ENCODE measurements at regions not wholly inside any gene's neighbourhood (a gene's known extent, or its start where the extent isn't known, plus 50 kb on each side); places are given as distances from the start of the nearest gene placed in this dataset.

DNA sequence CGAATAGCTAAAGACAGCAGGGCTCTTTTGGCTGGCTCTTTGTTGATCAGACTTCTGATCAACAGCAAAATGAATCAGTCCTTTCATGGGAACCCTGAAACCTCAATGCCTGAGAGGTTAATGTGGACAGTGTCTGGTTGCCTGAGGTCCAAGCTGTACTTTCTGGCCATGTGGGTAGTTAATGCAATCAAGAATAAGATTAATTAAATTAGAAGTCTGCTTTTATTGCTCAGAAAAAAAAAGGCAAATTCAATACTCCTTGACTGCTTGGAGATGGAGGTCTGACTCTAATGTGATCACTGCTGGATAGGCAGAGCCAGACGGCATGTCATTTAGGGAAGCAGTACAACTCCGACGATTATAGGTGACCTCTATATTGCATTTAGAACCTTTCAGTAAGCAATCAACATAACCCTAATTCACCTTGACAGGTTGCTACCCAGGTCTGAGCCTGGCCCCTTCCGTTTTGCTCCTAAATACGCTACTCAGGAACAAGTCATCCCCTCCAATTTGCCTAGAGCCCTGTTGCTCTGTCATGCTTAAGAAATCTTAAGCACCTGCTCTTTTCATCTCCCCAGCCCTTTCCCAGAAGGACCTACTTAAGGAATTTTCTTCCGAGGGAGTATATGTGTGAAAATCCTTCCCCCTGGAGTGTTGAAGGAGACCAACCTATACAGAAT, 370.0 kb upstream of the SPTLC3 start:
- no peak for DNase-seq (ENCODE audit: low read depth in 2 of 2)
- Histone ChIP-seq H4K20me1 (ENCODE audit: control insufficient read depth, extremely low read depth, insufficient read depth, low read length) (no peaks in the 10 kb centered on the region), H3K4me1 (ENCODE audit: control insufficient read depth, extremely low read depth, insufficient read depth, low read length) (no peaks in the 10 kb centered on the region), H3K4me2 (ENCODE audit: extremely low read depth, insufficient read depth, low read length) (no peak overlapping the region), H3K27ac (ENCODE audit: insufficient read depth, low read length) (no peak overlapping the region), H3K79me2 (ENCODE audit: control insufficient read depth, insufficient read depth, low read length) (no peaks in the 10 kb centered on the region), H3K36me3 (ENCODE audit: control insufficient read depth, insufficient read depth, low read length) (no peaks in the 10 kb centered on the region), H3K9ac (ENCODE audit: insufficient read depth, low read length) (no peak overlapping the region), H3K9me3 (ENCODE audit: control insufficient read depth, insufficient read depth, low read depth, low read length) (no peaks in the 10 kb centered on the region), H3K4me3 (replicated peaks in 1 of 4; ENCODE audit: control extremely low read depth in 1 of 4, insufficient read depth in 1 of 4, low read depth in 3 of 4, low read length in 4 of 4) (no peak overlapping the region), H3K27me3 (ENCODE audit: control insufficient read depth, insufficient read depth, low read length) (no peaks in the 10 kb centered on the region), H2AFZ (ENCODE audit: low read length) (no peak overlapping the region)
- TF ChIP-seq, protein P1, sequence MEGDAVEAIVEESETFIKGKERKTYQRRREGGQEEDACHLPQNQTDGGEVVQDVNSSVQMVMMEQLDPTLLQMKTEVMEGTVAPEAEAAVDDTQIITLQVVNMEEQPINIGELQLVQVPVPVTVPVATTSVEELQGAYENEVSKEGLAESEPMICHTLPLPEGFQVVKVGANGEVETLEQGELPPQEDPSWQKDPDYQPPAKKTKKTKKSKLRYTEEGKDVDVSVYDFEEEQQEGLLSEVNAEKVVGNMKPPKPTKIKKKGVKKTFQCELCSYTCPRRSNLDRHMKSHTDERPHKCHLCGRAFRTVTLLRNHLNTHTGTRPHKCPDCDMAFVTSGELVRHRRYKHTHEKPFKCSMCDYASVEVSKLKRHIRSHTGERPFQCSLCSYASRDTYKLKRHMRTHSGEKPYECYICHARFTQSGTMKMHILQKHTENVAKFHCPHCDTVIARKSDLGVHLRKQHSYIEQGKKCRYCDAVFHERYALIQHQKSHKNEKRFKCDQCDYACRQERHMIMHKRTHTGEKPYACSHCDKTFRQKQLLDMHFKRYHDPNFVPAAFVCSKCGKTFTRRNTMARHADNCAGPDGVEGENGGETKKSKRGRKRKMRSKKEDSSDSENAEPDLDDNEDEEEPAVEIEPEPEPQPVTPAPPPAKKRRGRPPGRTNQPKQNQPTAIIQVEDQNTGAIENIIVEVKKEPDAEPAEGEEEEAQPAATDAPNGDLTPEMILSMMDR (conservative IDR thresholded peaks at IDR 0.05 in 1 of 2, IDR thresholded peaks at IDR 0.05 in 1 of 2; ENCODE audit: low read depth in 1 of 2, low read length in 2 of 2), result no peak
- TF ChIP-seq EZH2 (IDR thresholded peaks at IDR 0.05; ENCODE audit: low read length, missing control alignments), result no peak

DNA sequence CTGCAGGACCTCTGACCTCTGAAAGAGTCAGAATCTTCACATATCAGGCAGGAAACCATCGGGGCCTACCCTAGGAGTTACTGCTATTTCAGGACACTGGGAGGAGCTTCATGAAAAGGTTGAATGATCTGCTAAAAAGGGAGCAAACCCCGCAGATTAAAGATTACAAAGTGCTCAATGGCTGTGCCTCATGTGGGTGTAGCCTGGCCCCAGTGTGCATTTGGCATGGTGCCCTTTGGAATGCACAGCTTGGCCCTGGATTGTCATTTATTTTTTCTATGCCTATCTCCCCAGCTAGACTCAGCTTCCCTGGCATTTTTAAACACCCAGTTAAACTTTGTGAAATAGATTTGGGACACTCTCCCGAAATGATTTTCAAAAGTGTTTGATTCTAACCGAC, 368.5 kb upstream of the SPTLC3 start:
- Histone ChIP-seq H3K36me3 (ENCODE audit: control insufficient read depth, insufficient read depth, low read length) (no peaks in the 10 kb centered on the region), H3K4me1 (ENCODE audit: control insufficient read depth, extremely low read depth, insufficient read depth, low read length) (no peaks in the 10 kb centered on the region), H3K9ac (ENCODE audit: insufficient read depth, low read length) (no peak overlapping the region), H3K9me3 (ENCODE audit: control insufficient read depth, insufficient read depth, low read depth, low read length) (no peaks in the 10 kb centered on the region), H3K79me2 (ENCODE audit: control insufficient read depth, insufficient read depth, low read length) (no peaks in the 10 kb centered on the region), H3K27me3 (ENCODE audit: control insufficient read depth, insufficient read depth, low read length) (no peaks in the 10 kb centered on the region), H4K20me1 (ENCODE audit: control insufficient read depth, extremely low read depth, insufficient read depth, low read length) (no peaks in the 10 kb centered on the region), H3K4me2 (ENCODE audit: extremely low read depth, insufficient read depth, low read length) (no peak overlapping the region), H3K27ac (ENCODE audit: insufficient read depth, low read length) (no peak overlapping the region), H2AFZ (ENCODE audit: low read length) (no peak overlapping the region), H3K4me3 (replicated peaks in 1 of 4; ENCODE audit: control extremely low read depth in 1 of 4, insufficient read depth in 1 of 4, low read depth in 3 of 4, low read length in 4 of 4) (no peak overlapping the region)
- no peak for DNase-seq (ENCODE audit: low read depth in 2 of 2)
- TF ChIP-seq EZH2 (IDR thresholded peaks at IDR 0.05; ENCODE audit: low read length, missing control alignments), result no peak
- TF ChIP-seq, protein P1 (conservative IDR thresholded peaks at IDR 0.05 in 1 of 2, IDR thresholded peaks at IDR 0.05 in 1 of 2; ENCODE audit: low read depth in 1 of 2, low read length in 2 of 2), result no peak

DNA sequence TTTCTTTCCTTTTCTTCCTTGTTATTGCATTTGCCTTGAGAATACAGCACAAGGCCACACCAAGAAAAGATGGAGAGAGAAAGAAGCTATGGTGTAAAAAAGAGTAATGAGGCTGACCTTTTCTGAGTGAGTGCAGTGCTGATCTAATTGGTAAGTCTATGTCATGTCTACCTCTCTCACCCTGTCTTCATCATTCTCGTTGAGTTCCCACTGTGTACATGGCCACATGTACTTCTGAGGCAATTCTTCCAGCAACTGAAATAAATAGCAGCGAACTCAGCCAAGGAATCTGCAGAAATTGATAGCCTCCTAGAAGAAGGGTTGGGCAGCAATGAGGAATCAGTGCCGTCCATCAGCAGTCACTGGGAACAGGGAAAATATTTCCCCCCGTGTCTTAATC, 367.2 kb upstream of the SPTLC3 start:
- no peaks in the 10 kb centered on the region for H3K36me3 ChIP-seq (ENCODE audit: control insufficient read depth, insufficient read depth, low read length)
- no peaks in the 10 kb centered on the region for H3K79me2 ChIP-seq (ENCODE audit: control insufficient read depth, insufficient read depth, low read length)
- no peaks in the 10 kb centered on the region for H3K4me1 ChIP-seq (ENCODE audit: control insufficient read depth, extremely low read depth, insufficient read depth, low read length)
- H4K20me1 ChIP-seq (ENCODE audit: control insufficient read depth, extremely low read depth, insufficient read depth, low read length), result no peaks in the 10 kb centered on the region
- no peak overlapping the region for H3K9ac ChIP-seq (ENCODE audit: insufficient read depth, low read length)
- no peak overlapping the region for H3K27ac ChIP-seq (ENCODE audit: insufficient read depth, low read length)
- TF ChIP-seq, protein P1 (conservative IDR thresholded peaks at IDR 0.05 in 1 of 2, IDR thresholded peaks at IDR 0.05 in 1 of 2; ENCODE audit: low read depth in 1 of 2, low read length in 2 of 2), result no peak
- TF ChIP-seq EZH2 (IDR thresholded peaks at IDR 0.05; ENCODE audit: low read length, missing control alignments), result no peak
- H3K4me2 ChIP-seq (ENCODE audit: extremely low read depth, insufficient read depth, low read length), result no peak overlapping the region
- H3K4me3 ChIP-seq (replicated peaks in 1 of 4; ENCODE audit: control extremely low read depth in 1 of 4, insufficient read depth in 1 of 4, low read depth in 3 of 4, low read length in 4 of 4), result no peak overlapping the region
- H3K27me3 ChIP-seq (ENCODE audit: control insufficient read depth, insufficient read depth, low read length), result no peaks in the 10 kb centered on the region
- no peaks in the 10 kb centered on the region for H3K9me3 ChIP-seq (ENCODE audit: control insufficient read depth, insufficient read depth, low read depth, low read length)
- no peak for DNase-seq (ENCODE audit: low read depth in 2 of 2)
- no peak overlapping the region for H2AFZ ChIP-seq (ENCODE audit: low read length)
